GM19351 (cell line): ENCODE measurements at regions not wholly inside any gene's neighbourhood (a gene's known extent, or its start where the extent isn't known, plus 50 kb on each side); places are given as distances from the start of the nearest gene placed in this dataset.

Source experiments
- ATAC-seq: cut with Tn5 transposase; IDR thresholded peaks from one replicate; pipeline ENCODE4 v1.9.1; 2021; ENCODE audit warnings: mild to moderate bottlenecking, moderate library complexity; ENCODE audit not compliant: unreplicated experiment

- ATAC-seq = no peak
These were observed 183.7 kb downstream of the RGS3 start for GRCh38 chr9:113646946-113647914.

- ATAC-seq = no peak
These were observed 184.5 kb downstream of the RGS3 start for GRCh38 chr9:113648048-113648447.

- no peak for ATAC-seq
These were observed 185.1 kb downstream of the RGS3 start for GRCh38 chr9:113648586-113648985.

GRCh38 chr9:113649054-113649453 lies 185.5 kb downstream of the RGS3 start:
- no peak for ATAC-seq

- ATAC-seq = no peak
These were observed 186.3 kb downstream of the RGS3 start for GRCh38 chr9:113649855-113650206.

- ATAC-seq = no peak
These were observed 186.9 kb downstream of the RGS3 start for GRCh38 chr9:113650207-113651131.

- ATAC-seq = no peak
These were observed 188.4 kb downstream of the RGS3 start for GRCh38 chr9:113651896-113652295.

- no peak for ATAC-seq
These were observed 189.0 kb downstream of the RGS3 start for GRCh38 chr9:113652355-113653152.

GRCh38 chr9:113653746-113654604 lies 190.4 kb downstream of the RGS3 start:
- no peak for ATAC-seq

GRCh38 chr9:113654605-113655428 lies 191.3 kb downstream of the RGS3 start:
- ATAC-seq = no peak

- no peak for ATAC-seq
These were observed 193.5 kb downstream of the RGS3 start for GRCh38 chr9:113656771-113657670.

GRCh38 chr9:113657765-113658544 lies 194.4 kb downstream of the RGS3 start:
- peak; percentile 91 for ATAC-seq

GRCh38 chr9:113658545-113658895 lies 195.0 kb downstream of the RGS3 start:
- ATAC-seq = no peak

- ATAC-seq = no peak
These were observed 195.5 kb downstream of the RGS3 start for GRCh38 chr9:113659039-113659438.

- ATAC-seq = no peak
These were observed 196.2 kb downstream of the RGS3 start for GRCh38 chr9:113659740-113660139.

GRCh38 chr9:113660196-113660595 lies 196.7 kb downstream of the RGS3 start:
- no peak for ATAC-seq

GRCh38 chr9:113661074-113661473 lies 197.5 kb downstream of the RGS3 start:
- no peak for ATAC-seq
